ENCODE measurements at regions not wholly inside any gene's neighbourhood (a gene's known extent, or its start where the extent isn't known, plus 50 kb on each side); places are given as distances from the start of the nearest gene placed in this dataset.

GRCh38 chr10:24041834-24042233, 167.1 kb upstream of the KIAA1217 start:
- H3K4me3 ChIP-seq (ENCODE audit: extremely low read depth in 1 of 4, insufficient read depth in 2 of 4, low read depth in 3 of 4, low read length in 4 of 4): no peak overlapping the region
- H3K79me1 ChIP-seq (ENCODE audit: low read depth, low read length): no peaks in the 10 kb centered on the region
- no peak overlapping the region for H3K56ac ChIP-seq (replicated peaks; ENCODE audit: insufficient read length, low read depth, low read length)
- H2BK15ac ChIP-seq (ENCODE audit: low read length): no peak overlapping the region
- no peak overlapping the region for H3K4me2 ChIP-seq (ENCODE audit: insufficient read depth in 1 of 2, low read depth in 2 of 2, low read length in 2 of 2)
- FAIRE-seq (no peak), DNase-seq (ENCODE audit: low read depth in 1 of 2, low spot score in 2 of 2) (no peak)
- H4K8ac ChIP-seq (ENCODE audit: extremely low read depth, insufficient read depth, low read length): no peak overlapping the region
- no peak overlapping the region for H3K18ac ChIP-seq (ENCODE audit: extremely low read depth, low read length)
- H4K91ac ChIP-seq (replicated peaks; ENCODE audit: insufficient read length, low read length): no peak overlapping the region
- ChIA-PET POLR2A (ENCODE audit: partially characterized antibody) (no interaction called here), CTCF (ENCODE audit: partially characterized antibody) (no interaction called here)
- H3K9me3 ChIP-seq (ENCODE audit: insufficient read depth in 2 of 2, low read depth in 1 of 2, low read length in 1 of 2): no peaks in the 10 kb centered on the region
- H3K79me2 ChIP-seq (ENCODE audit: control insufficient read depth in 1 of 2, insufficient read depth in 2 of 2, low read length in 2 of 2): no peaks in the 10 kb centered on the region
- H3K27ac ChIP-seq (ENCODE audit: low read depth, low read length): no peak overlapping the region
- no peak overlapping the region for H2AK5ac ChIP-seq (ENCODE audit: low read depth, low read length)
- no peaks in the 10 kb centered on the region for H3K23me2 ChIP-seq (ENCODE audit: low read depth, low read length)
- H3K14ac ChIP-seq (ENCODE audit: insufficient read length): no peak overlapping the region
- no peaks in the 10 kb centered on the region for H4K20me1 ChIP-seq (replicated peaks in 1 of 2; ENCODE audit: control insufficient read depth in 1 of 2, insufficient read depth in 2 of 2, low read length in 2 of 2)
- H2AFZ ChIP-seq (ENCODE audit: low read length): no peak overlapping the region
- no peak overlapping the region for H2BK5ac ChIP-seq (ENCODE audit: low read depth, low read length)
- no peak overlapping the region for H3K9ac ChIP-seq (replicated peaks in 1 of 4; ENCODE audit: extremely low read depth in 1 of 4, low read depth in 3 of 4, low read length in 3 of 4)
- no peak overlapping the region for H3K23ac ChIP-seq (ENCODE audit: insufficient read length)
- H2BK12ac ChIP-seq (ENCODE audit: low read depth, low read length): no peak overlapping the region
- no peak overlapping the region for H2BK20ac ChIP-seq (ENCODE audit: low read length)
- H3K4ac ChIP-seq (replicated peaks; ENCODE audit: insufficient read length, low read depth, low read length): no peak overlapping the region
- H3K4me1 ChIP-seq (replicated peaks in 1 of 4; ENCODE audit: control insufficient read depth in 3 of 4, insufficient read depth in 4 of 4, low read length in 3 of 4): peaks cover 0 to 3% (median 0%) of the 10 kb centered on the region in 4 experiments; a peak in 2 of 7 replicates
- 89% methylated on average over 8 of the region's 8 CpGs; no CpG with 5 or more reads in 1 of the 2 experiments for WGBS, 2 experiments (ENCODE audit: extremely low coverage in 1 of 2, insufficient coverage in 1 of 2, insufficient read length in 1 of 2, insufficient replicate concordance in 2 of 2, low coverage in 1 of 2, low lambda C conversion rate in 2 of 2, missing lambda C conversion rate in 1 of 2)
- no peak overlapping the region for H2BK120ac ChIP-seq (replicated peaks; ENCODE audit: low read depth, low read length)
- H4K5ac ChIP-seq (ENCODE audit: insufficient read length, low read depth, low read length): no peak overlapping the region
- H3K36me3 ChIP-seq (ENCODE audit: control insufficient read depth in 2 of 4, insufficient read depth in 4 of 4, low read length in 3 of 4): no peaks in the 10 kb centered on the region
- H3K27me3 ChIP-seq (replicated peaks in 1 of 4; ENCODE audit: control insufficient read depth in 3 of 4, extremely low read depth in 1 of 4, insufficient read depth in 3 of 4, low read length in 3 of 4): no peaks in the 10 kb centered on the region
- TF ChIP-seq POLR2AphosphoS5 (IDR thresholded peaks at IDR 0.05; ENCODE audit: low read depth, low read length) (no peak), TAF1 (IDR thresholded peaks at IDR 0.05; ENCODE audit: low read depth, low read length) (no peak), ASH2L (IDR thresholded peaks at IDR 0.05; ENCODE audit: low read length) (no peak), CEBPB (IDR thresholded peaks at IDR 0.05; ENCODE audit: low read depth, low read length) (no peak), FOSL1 (IDR thresholded peaks at IDR 0.05; ENCODE audit: insufficient read depth, low read depth, low read length) (no peak), RXRA (IDR thresholded peaks at IDR 0.05; ENCODE audit: insufficient read depth, low read depth, low read length) (no peak), POLR2A (IDR thresholded peaks at IDR 0.05; ENCODE audit: control extremely low read depth in 1 of 2, low read depth in 2 of 2, low read length in 2 of 2) (no peak), NRF1 (IDR thresholded peaks at IDR 0.05; ENCODE audit: low read depth, low read length) (no peak), ATF2 (IDR thresholded peaks at IDR 0.05; ENCODE audit: low read length) (no peak), RFX5 (IDR thresholded peaks at IDR 0.05; ENCODE audit: borderline replicate concordance, low read depth, low read length) (no peak), GTF2F1 (IDR thresholded peaks at IDR 0.05; ENCODE audit: borderline replicate concordance, low read depth, low read length) (no peak)
